ENCODE measurements at regions not wholly inside any gene's neighbourhood (a gene's known extent, or its start where the extent isn't known, plus 50 kb on each side); places are given as distances from the start of the nearest gene placed in this dataset.

- H3K36me3 ChIP-seq, result no peaks in the 10 kb centered on the region
- no peak overlapping the region for H3K4me3 ChIP-seq
- no peak overlapping the region for H3K27ac ChIP-seq
- no peaks in the 10 kb centered on the region for H3K4me1 ChIP-seq
- intact Hi-C loops (cut with DNase I), result no loop called here
- no peaks in the 10 kb centered on the region for H3K9me3 ChIP-seq
- H3K27me3 ChIP-seq, result no peaks in the 10 kb centered on the region
- DNase-seq (ENCODE audit: extremely low spot score in 2 of 2), result no peak
- TF ChIP-seq POLR2A (IDR thresholded peaks at IDR 0.05) (no peak), POLR2AphosphoS5 (IDR thresholded peaks at IDR 0.05; ENCODE audit: insufficient read depth in 1 of 2, low read depth in 1 of 2) (no peak)
- TF ChIP-seq, protein P1, sequence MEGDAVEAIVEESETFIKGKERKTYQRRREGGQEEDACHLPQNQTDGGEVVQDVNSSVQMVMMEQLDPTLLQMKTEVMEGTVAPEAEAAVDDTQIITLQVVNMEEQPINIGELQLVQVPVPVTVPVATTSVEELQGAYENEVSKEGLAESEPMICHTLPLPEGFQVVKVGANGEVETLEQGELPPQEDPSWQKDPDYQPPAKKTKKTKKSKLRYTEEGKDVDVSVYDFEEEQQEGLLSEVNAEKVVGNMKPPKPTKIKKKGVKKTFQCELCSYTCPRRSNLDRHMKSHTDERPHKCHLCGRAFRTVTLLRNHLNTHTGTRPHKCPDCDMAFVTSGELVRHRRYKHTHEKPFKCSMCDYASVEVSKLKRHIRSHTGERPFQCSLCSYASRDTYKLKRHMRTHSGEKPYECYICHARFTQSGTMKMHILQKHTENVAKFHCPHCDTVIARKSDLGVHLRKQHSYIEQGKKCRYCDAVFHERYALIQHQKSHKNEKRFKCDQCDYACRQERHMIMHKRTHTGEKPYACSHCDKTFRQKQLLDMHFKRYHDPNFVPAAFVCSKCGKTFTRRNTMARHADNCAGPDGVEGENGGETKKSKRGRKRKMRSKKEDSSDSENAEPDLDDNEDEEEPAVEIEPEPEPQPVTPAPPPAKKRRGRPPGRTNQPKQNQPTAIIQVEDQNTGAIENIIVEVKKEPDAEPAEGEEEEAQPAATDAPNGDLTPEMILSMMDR (IDR thresholded peaks at IDR 0.05), result no peak
Measured at GRCh38 chr10:90437452-90437851, 420.4 kb downstream of the HTR7 start.

DNA sequence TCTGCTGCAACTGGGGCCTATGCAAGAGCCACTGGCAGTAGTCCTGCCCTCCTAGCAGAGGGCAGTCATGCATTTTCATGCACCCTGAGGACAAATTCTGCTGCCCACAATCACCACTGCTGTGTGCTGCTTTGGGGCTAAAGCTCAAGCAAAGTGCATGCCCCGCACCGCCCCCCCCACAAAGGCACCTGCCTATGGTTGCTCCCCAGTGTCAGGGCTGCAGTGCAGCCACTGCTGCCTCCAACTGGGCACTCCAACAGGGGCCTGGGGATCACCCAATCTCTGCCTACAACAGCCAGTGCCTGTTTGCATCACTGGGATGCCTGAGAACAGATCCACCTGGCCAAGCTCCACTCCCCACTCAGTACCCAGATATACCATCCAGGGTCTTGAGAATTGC lies 417.0 kb downstream of the HTR7 start:
- intact Hi-C loops (cut with DNase I), result no loop called here
- Histone ChIP-seq H3K4me1 (no peaks in the 10 kb centered on the region), H3K36me3 (no peaks in the 10 kb centered on the region), H3K27me3 (no peaks in the 10 kb centered on the region), H3K27ac (no peak overlapping the region), H3K9me3 (no peaks in the 10 kb centered on the region), H3K4me3 (no peak overlapping the region)
- TF ChIP-seq POLR2AphosphoS5 (IDR thresholded peaks at IDR 0.05; ENCODE audit: insufficient read depth in 1 of 2, low read depth in 1 of 2), result no peak
- TF ChIP-seq, protein P1 (IDR thresholded peaks at IDR 0.05), result no peak
- no peak for TF ChIP-seq POLR2A (IDR thresholded peaks at IDR 0.05)
- no peak for DNase-seq (ENCODE audit: extremely low spot score in 2 of 2)

- Histone ChIP-seq H3K27ac (no peak overlapping the region), H3K27me3 (no peaks in the 10 kb centered on the region), H3K4me3 (no peak overlapping the region), H3K4me1 (no peaks in the 10 kb centered on the region), H3K9me3 (no peaks in the 10 kb centered on the region), H3K36me3 (no peaks in the 10 kb centered on the region)
- DNase-seq (ENCODE audit: extremely low spot score in 2 of 2), result no peak
- intact Hi-C loops (cut with DNase I), result no loop called here
- no peak for TF ChIP-seq POLR2A (IDR thresholded peaks at IDR 0.05)
Measured at GRCh38 chr10:90443342-90443741, 414.5 kb downstream of the HTR7 start.

- H3K4me1 ChIP-seq, result no peaks in the 10 kb centered on the region
- TF ChIP-seq, protein P1 (IDR thresholded peaks at IDR 0.05), result no peak
- no peak for TF ChIP-seq POLR2A (IDR thresholded peaks at IDR 0.05)
- no peak for TF ChIP-seq POLR2AphosphoS5 (IDR thresholded peaks at IDR 0.05; ENCODE audit: insufficient read depth in 1 of 2, low read depth in 1 of 2)
Measured at GRCh38 chr10:90447831-90448230, 410.0 kb downstream of the HTR7 start.

GRCh38 chr10:90450797-90451196 lies 407.0 kb downstream of the HTR7 start:
- no peaks in the 10 kb centered on the region for H3K4me1 ChIP-seq
- H3K9me3 ChIP-seq, result no peaks in the 10 kb centered on the region
- no peak for DNase-seq (ENCODE audit: extremely low spot score in 2 of 2)
- H3K27ac ChIP-seq, result no peak overlapping the region
- intact Hi-C loops (cut with DNase I), result no loop called here
- H3K27me3 ChIP-seq, result no peaks in the 10 kb centered on the region
- no peak overlapping the region for H3K4me3 ChIP-seq
- TF ChIP-seq POLR2AphosphoS5 (IDR thresholded peaks at IDR 0.05; ENCODE audit: insufficient read depth in 1 of 2, low read depth in 1 of 2) (no peak), POLR2A (IDR thresholded peaks at IDR 0.05) (no peak)
- TF ChIP-seq, protein P1 (IDR thresholded peaks at IDR 0.05), result no peak
- no peaks in the 10 kb centered on the region for H3K36me3 ChIP-seq

More at GRCh38 chr10:90447831-90448230, 410.0 kb downstream of the HTR7 start:
- no peak for DNase-seq (ENCODE audit: extremely low spot score in 2 of 2)
- H3K27me3 ChIP-seq, result no peaks in the 10 kb centered on the region
- H3K4me3 ChIP-seq, result no peak overlapping the region
- intact Hi-C loops (cut with DNase I), result no loop called here
- no peaks in the 10 kb centered on the region for H3K9me3 ChIP-seq
- H3K27ac ChIP-seq, result no peak overlapping the region
- H3K36me3 ChIP-seq, result no peaks in the 10 kb centered on the region

DNA sequence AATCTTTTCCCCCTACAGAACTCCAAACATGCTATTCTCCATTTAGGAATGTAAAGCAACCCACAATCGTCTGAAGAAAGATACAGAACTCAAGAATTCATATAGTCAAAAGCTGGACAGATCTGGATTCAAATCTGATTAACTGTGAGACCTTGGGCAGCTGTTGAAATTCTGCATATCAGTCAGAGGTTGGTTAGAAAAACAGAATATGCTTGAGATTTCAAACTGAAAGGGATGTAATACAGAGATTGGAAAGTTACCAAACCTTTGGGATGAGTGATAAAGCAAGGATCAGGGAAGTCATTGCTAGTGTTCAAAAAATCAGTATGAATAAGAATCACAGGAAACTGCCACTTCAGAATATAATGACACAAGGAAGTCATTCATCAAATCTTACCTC lies 406.6 kb downstream of the HTR7 start:
- Histone ChIP-seq H3K4me3 (no peak overlapping the region), H3K9me3 (no peaks in the 10 kb centered on the region), H3K4me1 (no peaks in the 10 kb centered on the region), H3K27ac (no peak overlapping the region), H3K36me3 (no peaks in the 10 kb centered on the region), H3K27me3 (no peaks in the 10 kb centered on the region)
- intact Hi-C loops (cut with DNase I), result no loop called here
- DNase-seq (ENCODE audit: extremely low spot score in 2 of 2), result no peak
- TF ChIP-seq, protein P1 (IDR thresholded peaks at IDR 0.05), result no peak
- no peak for TF ChIP-seq POLR2A (IDR thresholded peaks at IDR 0.05)
- TF ChIP-seq POLR2AphosphoS5 (IDR thresholded peaks at IDR 0.05; ENCODE audit: insufficient read depth in 1 of 2, low read depth in 1 of 2), result no peak

Measured in vagina (tissue), 2 donors.